Stomach (tissue), 8 donors: ENCODE measurements at regions not wholly inside any gene's neighbourhood (a gene's known extent, or its start where the extent isn't known, plus 50 kb on each side); places are given as distances from the start of the nearest gene placed in this dataset.

Experiments used
- DNase-seq, 2 donors: peaks; one replicate each; pipeline versions ENCODE4 v3.0.0 to v3.0.0-alpha.2; 2013 to 2019
- H3K27ac ChIP-seq, 5 donors: fragments of 200-600 bp in 4 of 5; sonication (generic) in 4 of 5; one replicate each; pipeline ENCODE4 v1.5.1; 2013 to 2019; ENCODE audit warnings: mild to moderate bottlenecking in 1 of 5, moderate library complexity in 1 of 5
- H3K27me3 ChIP-seq, 3 donors: fragments of 200-600 bp; sonication (generic); one replicate each; pipeline ENCODE4 v1.5.1; 2017 to 2019; ENCODE audit warnings: mixed run types in 1 of 3
- H3K36me3 ChIP-seq, 4 donors: fragments of 200-600 bp; sonication (generic); 1 replicate in 3 of 4; 2 replicates in 1 of 4; pipeline ENCODE4 v1.5.1; 2016 to 2019
- H3K4me1 ChIP-seq, 4 donors: fragments of 200-600 bp; sonication (generic); one replicate each; pipeline ENCODE4 v1.5.1; 2016 to 2019
- H3K4me3 ChIP-seq, 4 donors: fragments of 200-600 bp; sonication (generic) in 3 of 4; one replicate each; pipeline ENCODE4 v1.5.1; 2016 to 2019; ENCODE audit warnings: mild to moderate bottlenecking in 1 of 4
- H3K9me3 ChIP-seq, 4 donors: fragments of 200-600 bp; sonication (generic); one replicate each; pipeline ENCODE4 v1.5.1; 2016 to 2019
- CTCF ChIP-seq, 7 experiments: fragments of 450-650 bp in 4 of 7; fragments of 200-600 bp in 3 of 7; sonication (generic) in 3 of 7; IDR thresholded peaks; one replicate each; pipeline ENCODE4 v1.5.1; 2016 to 2019; ENCODE audit warnings: antibody characterized with exemption in 7 of 7, control low read depth in 2 of 7, mild to moderate bottlenecking in 1 of 7
- EP300 ChIP-seq: sonication (generic); formaldehyde crosslinking; IDR thresholded peaks from one replicate; pipeline ENCODE4 v1.6.1; 2017; ENCODE audit warnings: antibody characterized with exemption
- POLR2A ChIP-seq, 4 donors: fragments of 450-650 bp; IDR thresholded peaks; one replicate each; pipeline ENCODE4 v1.6.1; 2016; ENCODE audit warnings: antibody characterized with exemption in 4 of 4, control low read depth in 2 of 4, mild to moderate bottlenecking in 1 of 4, moderate library complexity in 1 of 4
- POLR2AphosphoS5 ChIP-seq, 3 donors: sonication (generic); formaldehyde crosslinking; IDR thresholded peaks; one replicate each; pipeline ENCODE4 v1.6.1; 2016; ENCODE audit warnings: antibody characterized with exemption in 3 of 3
- WGBS, 5 donors: extraction: QIAGEN DNeasy Blood & Tissue Kit in 3 of 5; methylation state at CpG; one replicate each; pipeline versions ENCODE4 v1.1.5 to v1.1.7; 2013 to 2018; 5-methylcytosine and 5-hydroxymethylcytosine counted together
- intact Hi-C: fragments of 100-400 bp; cut with DNase I; formaldehyde crosslinking; loops from one replicate; pipeline ENCODE4 v1.15.1; 2023; ENCODE audit warnings: low total_unique reads
- donor health status: healthy with polysubstance abuse.
- donor health status: Bipolar disorder and iron deficiency.
- donor health status: healthy.

- DNase-seq, result no peak
- Histone ChIP-seq H3K4me3 (no peak overlapping the region), H3K27me3 (peaks cover 0 to 10% (median 0%) of the 10 kb centered on the region in 3 donors), H3K4me1 (peaks cover 0 to 11% (median 6%) of the 10 kb centered on the region in 4 donors), H3K27ac (no peak overlapping the region), H3K9me3 (no peaks in the 10 kb centered on the region), H3K36me3 (no peaks in the 10 kb centered on the region)
- intact Hi-C loops, result no loop called here
- TF ChIP-seq POLR2AphosphoS5 (IDR thresholded peaks at IDR 0.05) (no peak), EP300 (no peak), CTCF (IDR thresholded peaks at IDR 0.05) (no peak), POLR2A (IDR thresholded peaks at IDR 0.05) (no peak)
- 73 to 91% (median 85%) methylated on average over 1 of the region's 1 CpG for WGBS, 5 donors
Measured at GRCh38 chr13:30830638-30830965, 75.5 kb upstream of the MEDAG start.

GRCh38 chr13:30831515-30831914 lies 74.6 kb upstream of the MEDAG start:
- Histone ChIP-seq H3K27me3 (peaks cover 0 to 16% (median 0%) of the 10 kb centered on the region in 3 donors), H3K9me3 (no peaks in the 10 kb centered on the region), H3K27ac (no peak overlapping the region), H3K4me1 (peaks cover 0 to 11% (median 6%) of the 10 kb centered on the region in 4 donors), H3K4me3 (no peak overlapping the region), H3K36me3 (no peaks in the 10 kb centered on the region)
- DNase-seq, result no peak
- intact Hi-C loops, result no loop called here
- TF ChIP-seq CTCF (IDR thresholded peaks at IDR 0.05), result no peak
- no peak for TF ChIP-seq POLR2AphosphoS5 (IDR thresholded peaks at IDR 0.05)
- TF ChIP-seq EP300, result no peak
- no peak for TF ChIP-seq POLR2A (IDR thresholded peaks at IDR 0.05)
- 84 to 91% (median 86%) methylated on average over 4 of the region's 4 CpGs for WGBS, 5 donors

- intact Hi-C loops, result no loop called here
- H3K27me3 ChIP-seq, result peaks cover 0 to 21% (median 0%) of the 10 kb centered on the region in 3 donors
- 71 to 84% (median 76%) methylated on average over 2 to 4 of the region's 4 CpGs for WGBS, 5 donors
- no peak overlapping the region for H3K27ac ChIP-seq
- H3K4me3 ChIP-seq, result no peak overlapping the region
- no peaks in the 10 kb centered on the region for H3K9me3 ChIP-seq
- no peaks in the 10 kb centered on the region for H3K36me3 ChIP-seq
- TF ChIP-seq POLR2AphosphoS5 (IDR thresholded peaks at IDR 0.05), result no peak
- TF ChIP-seq EP300, result no peak
- TF ChIP-seq CTCF (IDR thresholded peaks at IDR 0.05), result no peak
- no peak for TF ChIP-seq POLR2A (IDR thresholded peaks at IDR 0.05)
- peaks cover 0 to 11% (median 6%) of the 10 kb centered on the region in 4 donors for H3K4me1 ChIP-seq
- no peak for DNase-seq
Measured at GRCh38 chr13:30832377-30832776, 73.7 kb upstream of the MEDAG start.

GRCh38 chr13:30832845-30833332 lies 73.2 kb upstream of the MEDAG start:
- Histone ChIP-seq H3K27me3 (peaks cover 0 to 21% (median 0%) of the 10 kb centered on the region in 3 donors), H3K9me3 (no peaks in the 10 kb centered on the region), H3K4me3 (peak overlapping the region in 1 of 4 donors; percentile 3), H3K27ac (no peak overlapping the region), H3K36me3 (no peaks in the 10 kb centered on the region), H3K4me1 (peaks cover 0 to 11% (median 6%) of the 10 kb centered on the region in 4 donors)
- peak in 1 of 3 donors; percentile 4 for TF ChIP-seq POLR2AphosphoS5 (IDR thresholded peaks at IDR 0.05)
- TF ChIP-seq EP300, result no peak
- intact Hi-C loops, result no loop called here
- 15 to 33% (median 20%) methylated on average over 7 to 18 of the region's 18 CpGs for WGBS, 5 donors
- peak; percentile 88 to 96 for DNase-seq

GRCh38 chr13:30835442-30835841 lies 70.6 kb upstream of the MEDAG start:
- intact Hi-C loops, result no loop called here
- TF ChIP-seq CTCF (IDR thresholded peaks at IDR 0.05) (no peak), POLR2AphosphoS5 (IDR thresholded peaks at IDR 0.05) (no peak), POLR2A (IDR thresholded peaks at IDR 0.05) (no peak), EP300 (no peak)
- Histone ChIP-seq H3K27me3 (peaks cover 0 to 21% (median 0%) of the 10 kb centered on the region in 3 donors), H3K36me3 (no peaks in the 10 kb centered on the region), H3K9me3 (no peaks in the 10 kb centered on the region), H3K4me3 (no peak overlapping the region), H3K4me1 (peaks cover 0 to 11% (median 6%) of the 10 kb centered on the region in 4 donors), H3K27ac (no peak overlapping the region)
- 33 to 53% (median 41%) methylated on average over 9 of the region's 9 CpGs for WGBS, 5 donors
- DNase-seq, result peak in 1 of 2 donors; percentile 61
